ENCODE measurements at regions not wholly inside any gene's neighbourhood (a gene's known extent, or its start where the extent isn't known, plus 50 kb on each side); places are given as distances from the start of the nearest gene placed in this dataset.

GRCh38 chr1:165055581-165055980, 300.9 kb downstream of the LMX1A start:
- ATAC-seq (no peak), DNase-seq (ENCODE audit: low spot score in 2 of 2) (no peak)
- Mint-ChIP-seq H3K4me1 (no peaks in the 10 kb centered on the region), H3K36me3 (no peaks in the 10 kb centered on the region), H3K27ac (no peak overlapping the region), H3K4me3 (no peak overlapping the region), H3K9me3 (peaks cover 5% of the 10 kb centered on the region)

DNA sequence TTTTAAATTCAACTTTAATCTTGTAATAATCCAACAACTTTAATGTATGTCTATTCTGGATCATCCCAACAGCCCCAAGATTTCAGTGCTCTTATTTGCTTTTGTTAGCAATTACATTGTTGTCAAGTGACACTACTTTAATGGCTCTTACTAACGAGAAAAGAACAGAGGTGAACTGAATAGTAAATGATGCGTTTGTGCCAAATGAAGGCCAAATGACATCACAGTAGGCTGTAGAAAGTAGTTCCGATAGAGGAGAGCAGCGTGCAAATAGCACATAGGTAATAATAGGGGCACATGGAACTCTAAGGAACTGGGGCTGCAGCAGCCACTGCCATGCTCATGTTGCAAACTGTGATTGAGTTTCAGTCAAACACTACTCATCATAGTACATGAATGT, 301.9 kb downstream of the LMX1A start:
- Mint-ChIP-seq H3K4me3 (no peak overlapping the region), H3K4me1 (no peaks in the 10 kb centered on the region), H3K9me3 (peaks cover 9% of the 10 kb centered on the region), H3K36me3 (no peaks in the 10 kb centered on the region), H3K27ac (no peak overlapping the region)
- DNase-seq (ENCODE audit: low spot score in 2 of 2) (no peak), ATAC-seq (no peak)

GRCh38 chr1:165053351-165053750, 303.2 kb downstream of the LMX1A start:
- Mint-ChIP-seq H3K4me1 (no peaks in the 10 kb centered on the region), H3K36me3 (no peaks in the 10 kb centered on the region), H3K4me3 (no peak overlapping the region), H3K9me3 (peaks cover 4% of the 10 kb centered on the region), H3K27ac (no peak overlapping the region)
- DNase-seq (ENCODE audit: low spot score in 2 of 2) = no peak
- no peak for ATAC-seq

- no peak for ATAC-seq
- no peaks in the 10 kb centered on the region for H3K4me1 Mint-ChIP-seq
- no peak overlapping the region for H3K27ac Mint-ChIP-seq
Observed at GRCh38 chr1:165052936-165053335, 303.6 kb downstream of the LMX1A start.

GRCh38 chr1:165052431-165052830, 304.1 kb downstream of the LMX1A start:
- Mint-ChIP-seq H3K4me1 (no peaks in the 10 kb centered on the region), H3K4me3 (no peak overlapping the region), H3K27ac (no peak overlapping the region), H3K9me3 (peaks cover 4% of the 10 kb centered on the region), H3K36me3 (no peaks in the 10 kb centered on the region)
- ATAC-seq (no peak), DNase-seq (ENCODE audit: low spot score in 2 of 2) (no peak)

More at GRCh38 chr1:165052936-165053335, 303.6 kb downstream of the LMX1A start:
- DNase-seq (ENCODE audit: low spot score in 2 of 2) = no peak
- no peak overlapping the region for H3K4me3 Mint-ChIP-seq
- peaks cover 4% of the 10 kb centered on the region for H3K9me3 Mint-ChIP-seq
- H3K36me3 Mint-ChIP-seq = no peaks in the 10 kb centered on the region

- H3K9me3 Mint-ChIP-seq = peaks cover 4% of the 10 kb centered on the region
Observed at GRCh38 chr1:165050246-165050645, 306.3 kb downstream of the LMX1A start.

GRCh38 chr1:165047994-165048393, 308.5 kb downstream of the LMX1A start:
- Mint-ChIP-seq H3K36me3 (no peaks in the 10 kb centered on the region), H3K27ac (no peak overlapping the region), H3K4me3 (no peak overlapping the region), H3K4me1 (no peaks in the 10 kb centered on the region), H3K9me3 (peaks cover 4% of the 10 kb centered on the region)
- DNase-seq (ENCODE audit: low spot score in 2 of 2) (no peak), ATAC-seq (no peak)

More at GRCh38 chr1:165050246-165050645, 306.3 kb downstream of the LMX1A start:
- no peak overlapping the region for H3K27ac Mint-ChIP-seq
- H3K4me1 Mint-ChIP-seq = no peaks in the 10 kb centered on the region
- no peak for DNase-seq (ENCODE audit: low spot score in 2 of 2)
- no peak for ATAC-seq
- H3K36me3 Mint-ChIP-seq = no peaks in the 10 kb centered on the region
- no peak overlapping the region for H3K4me3 Mint-ChIP-seq

DNA sequence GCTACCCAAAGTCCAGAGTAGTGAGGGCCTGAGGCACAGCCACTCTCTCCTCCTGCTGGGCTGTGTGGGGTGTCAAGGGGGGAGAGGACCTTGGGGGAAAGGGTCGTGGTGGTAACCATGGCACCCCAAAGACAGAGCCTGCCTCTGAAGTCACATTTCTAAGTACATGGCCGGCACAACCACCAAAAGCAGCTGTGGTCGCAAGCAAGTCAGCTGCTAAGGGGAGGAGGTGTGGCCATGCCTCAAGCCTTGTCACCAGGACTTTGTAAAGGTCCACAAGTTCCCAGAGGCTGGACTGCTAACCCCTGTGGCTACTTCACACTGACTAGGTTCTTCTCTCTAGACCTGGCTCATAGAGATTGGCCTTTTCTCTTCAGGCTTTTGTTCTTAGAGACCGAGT, 310.6 kb downstream of the LMX1A start:
- ATAC-seq = no peak
- no peaks in the 10 kb centered on the region for H3K4me1 Mint-ChIP-seq
- H3K27ac Mint-ChIP-seq = no peak overlapping the region
- no peak for DNase-seq (ENCODE audit: low spot score in 2 of 2)
- H3K9me3 Mint-ChIP-seq = peaks cover 4% of the 10 kb centered on the region
- no peaks in the 10 kb centered on the region for H3K36me3 Mint-ChIP-seq
- H3K4me3 Mint-ChIP-seq = no peak overlapping the region

- H3K4me1 Mint-ChIP-seq = no peaks in the 10 kb centered on the region
- ATAC-seq = no peak
- no peak overlapping the region for H3K27ac Mint-ChIP-seq
- no peak overlapping the region for H3K4me3 Mint-ChIP-seq
- DNase-seq (ENCODE audit: low spot score in 2 of 2) = no peak
- H3K9me3 Mint-ChIP-seq = no peaks in the 10 kb centered on the region
- H3K36me3 Mint-ChIP-seq = no peaks in the 10 kb centered on the region
Observed at GRCh38 chr1:165040641-165041040, 315.9 kb downstream of the LMX1A start.

DNA sequence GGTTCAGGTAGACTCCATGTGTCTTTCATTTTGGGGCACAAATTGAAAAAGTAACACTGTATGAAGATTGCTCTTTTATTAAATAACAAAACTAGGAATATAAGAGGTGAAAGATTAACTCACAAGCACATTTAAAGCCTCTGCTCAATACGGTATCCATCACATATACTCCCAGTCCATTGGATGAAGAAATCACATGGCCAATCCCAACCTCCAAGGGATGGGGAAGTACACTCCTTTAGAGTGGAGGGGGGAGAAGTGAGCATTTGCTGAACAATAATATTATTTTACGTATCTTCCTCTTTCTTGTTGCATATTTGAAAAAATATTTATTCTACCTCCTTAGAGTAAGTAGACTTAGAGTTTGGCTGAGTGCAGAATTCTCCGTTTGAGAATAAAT, 316.5 kb downstream of the LMX1A start:
- Mint-ChIP-seq H3K4me1 (no peaks in the 10 kb centered on the region), H3K27ac (no peak overlapping the region), H3K9me3 (no peaks in the 10 kb centered on the region), H3K4me3 (no peak overlapping the region), H3K36me3 (no peaks in the 10 kb centered on the region)
- no peak for ATAC-seq
- no peak for DNase-seq (ENCODE audit: low spot score in 2 of 2)

DNA sequence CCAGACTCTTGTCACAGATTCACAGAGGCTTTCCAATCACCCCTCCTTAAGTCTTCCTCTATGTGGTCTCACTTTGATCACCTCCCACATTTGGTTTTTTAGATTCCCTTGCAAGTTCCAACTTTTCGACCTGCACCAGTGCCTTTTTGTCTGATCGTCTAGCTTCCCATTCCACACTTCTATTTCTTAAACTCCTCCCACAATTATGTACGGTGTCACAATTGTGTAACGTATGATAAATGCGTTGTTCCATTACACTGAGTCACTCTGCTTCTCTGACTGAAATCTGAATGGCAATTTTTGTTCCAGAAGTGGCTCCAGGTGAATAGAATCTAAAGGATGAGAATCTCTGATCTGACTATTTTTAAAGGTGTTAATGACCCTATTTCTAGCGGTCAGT, 320.1 kb downstream of the LMX1A start:
- Mint-ChIP-seq H3K4me1 (no peaks in the 10 kb centered on the region), H3K4me3 (no peak overlapping the region), H3K36me3 (no peaks in the 10 kb centered on the region), H3K27ac (no peak overlapping the region), H3K9me3 (peaks cover 4% of the 10 kb centered on the region)
- DNase-seq (ENCODE audit: low spot score in 2 of 2) (no peak), ATAC-seq (no peak)

GRCh38 chr1:165034136-165034809, 322.2 kb downstream of the LMX1A start:
- DNase-seq (ENCODE audit: low spot score in 2 of 2) (no peak), ATAC-seq (no peak)
- H3K27ac Mint-ChIP-seq = no peak overlapping the region
- H3K9me3 Mint-ChIP-seq = peaks cover 4% of the 10 kb centered on the region
- no peak overlapping the region for H3K4me3 Mint-ChIP-seq
- no peaks in the 10 kb centered on the region for H3K36me3 Mint-ChIP-seq
- no peaks in the 10 kb centered on the region for H3K4me1 Mint-ChIP-seq

GRCh38 chr1:165031001-165031400, 325.5 kb downstream of the LMX1A start:
- Mint-ChIP-seq H3K4me3 (no peak overlapping the region), H3K36me3 (no peaks in the 10 kb centered on the region), H3K9me3 (peaks cover 6% of the 10 kb centered on the region), H3K27ac (no peak overlapping the region), H3K4me1 (no peaks in the 10 kb centered on the region)
- DNase-seq (ENCODE audit: low spot score in 2 of 2) (no peak), ATAC-seq (no peak)

- Mint-ChIP-seq H3K9me3 (peaks cover 7% of the 10 kb centered on the region), H3K36me3 (no peaks in the 10 kb centered on the region), H3K4me1 (no peaks in the 10 kb centered on the region), H3K27ac (no peak overlapping the region), H3K4me3 (no peak overlapping the region)
- no peak for DNase-seq (ENCODE audit: low spot score in 2 of 2)
- ATAC-seq = no peak
Observed at GRCh38 chr1:165025805-165026204, 330.7 kb downstream of the LMX1A start.

DNA sequence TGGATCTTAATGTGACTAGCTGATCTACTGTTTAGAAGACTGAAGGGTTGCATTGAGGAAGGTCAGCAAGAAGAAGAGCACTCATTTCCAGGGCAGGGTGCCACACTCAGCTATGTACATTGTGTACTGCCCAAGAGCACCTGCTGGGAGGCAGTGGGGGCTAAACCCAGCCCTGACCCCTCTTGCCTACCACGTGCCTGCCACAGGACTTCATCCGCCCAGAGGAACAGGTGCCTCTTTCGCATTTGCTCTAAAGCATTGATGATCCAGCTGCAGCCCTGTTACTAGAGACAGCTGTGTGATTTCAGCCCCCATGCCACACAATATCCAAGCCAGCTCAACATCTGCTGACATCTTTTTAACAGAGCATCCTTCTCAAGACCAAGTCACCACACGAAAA, 341.8 kb downstream of the LMX1A start:
- Mint-ChIP-seq H3K4me3 (no peak overlapping the region), H3K9me3 (peaks cover 2% of the 10 kb centered on the region), H3K4me1 (no peaks in the 10 kb centered on the region), H3K27ac (no peak overlapping the region), H3K36me3 (no peaks in the 10 kb centered on the region)
- DNase-seq (ENCODE audit: low spot score in 2 of 2) (no peak), ATAC-seq (no peak)

DNA sequence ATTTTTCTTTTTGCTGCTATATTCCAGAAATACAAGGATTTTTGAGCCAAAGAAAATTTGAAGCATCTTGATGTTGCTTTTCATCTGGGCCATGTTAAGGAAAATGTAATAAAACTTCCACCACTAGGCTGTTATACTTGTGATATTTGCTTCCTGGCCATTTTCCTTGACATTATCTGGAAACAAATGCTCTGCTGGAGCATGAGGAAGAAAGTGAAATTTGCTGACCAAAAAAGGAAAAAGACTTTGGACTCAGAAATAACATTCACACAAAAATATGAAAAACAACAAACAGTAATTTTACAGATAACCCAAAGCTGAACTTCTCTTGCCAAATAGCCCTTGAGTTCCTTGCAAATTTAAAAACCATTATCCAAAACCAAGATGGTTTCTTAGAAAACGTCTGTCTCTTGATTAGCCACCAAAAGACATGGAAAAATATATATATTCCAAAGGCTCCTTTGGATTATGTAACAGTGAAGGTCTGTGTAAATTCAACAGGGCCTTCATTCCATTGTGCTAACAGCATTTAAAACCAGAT, 344.5 kb downstream of the LMX1A start:
- Mint-ChIP-seq H3K4me3 (no peak overlapping the region), H3K4me1 (no peaks in the 10 kb centered on the region), H3K36me3 (no peaks in the 10 kb centered on the region), H3K27ac (no peak overlapping the region), H3K9me3 (no peaks in the 10 kb centered on the region)
- no peak for DNase-seq (ENCODE audit: low spot score in 2 of 2)
- no peak for ATAC-seq
